ENCODE measurements at regions not wholly inside any gene's neighbourhood (a gene's known extent, or its start where the extent isn't known, plus 50 kb on each side); places are given as distances from the start of the nearest gene placed in this dataset.

GRCh38 chr2:122750808-122751207 is 995.4 kb downstream of the TSN start:
- TF ChIP-seq ZNF211 (tag by site-specific recombination; IDR thresholded peaks at IDR 0.05; ENCODE audit: low read depth) (no peak), CTCF (tag by site-specific recombination; IDR thresholded peaks at IDR 0.05) (no peak), ZNF664 (tag by site-specific recombination; IDR thresholded peaks at IDR 0.05) (no peak), ZNF274 (IDR thresholded peaks at IDR 0.05; ENCODE audit: low read length) (no peak), ZNF274 (tag by site-specific recombination; IDR thresholded peaks at IDR 0.05; ENCODE audit: borderline replicate concordance) (no peak), BCL11A (tag by site-specific recombination; IDR thresholded peaks at IDR 0.05; ENCODE audit: low read depth) (no peak), MZF1 (tag by site-specific recombination; IDR thresholded peaks at IDR 0.05; ENCODE audit: borderline replicate concordance) (no peak)
